ENCODE measurements at regions not wholly inside any gene's neighbourhood (a gene's known extent, or its start where the extent isn't known, plus 50 kb on each side); places are given as distances from the start of the nearest gene placed in this dataset.

- TF ChIP-seq POLR2A (IDR thresholded peaks at IDR 0.05; ENCODE audit: extremely low read depth, insufficient read length): no peak
- TF ChIP-seq MAX (IDR thresholded peaks at IDR 0.05; ENCODE audit: low read depth, low read length): no peak
- no peak for TF ChIP-seq MYC (IDR thresholded peaks at IDR 0.05; ENCODE audit: low read depth, low read length)
- no peak for TF ChIP-seq CTCF (IDR thresholded peaks at IDR 0.05; ENCODE audit: low read depth, low read length)
- DNase-seq (ENCODE audit: low read depth): no peak
Measured at GRCh38 chr3:193767353-193768069, 174.5 kb downstream of the OPA1 start.

GRCh38 chr3:193768070-193768394, 175.0 kb downstream of the OPA1 start:
- no peak for TF ChIP-seq MYC (IDR thresholded peaks at IDR 0.05; ENCODE audit: low read depth, low read length)
- no peak for TF ChIP-seq MAX (IDR thresholded peaks at IDR 0.05; ENCODE audit: low read depth, low read length)
- TF ChIP-seq POLR2A (IDR thresholded peaks at IDR 0.05; ENCODE audit: extremely low read depth, insufficient read length): no peak
- TF ChIP-seq CTCF (IDR thresholded peaks at IDR 0.05; ENCODE audit: low read depth, low read length): no peak
- H3K4me3 ChIP-seq (ENCODE audit: low read depth, low read length): no peak overlapping the region
- no peak for DNase-seq (ENCODE audit: low read depth)

More at GRCh38 chr3:193767353-193768069, 174.5 kb downstream of the OPA1 start:
- no peak overlapping the region for H3K4me3 ChIP-seq (ENCODE audit: low read depth, low read length)

GRCh38 chr3:193769437-193769836, 176.4 kb downstream of the OPA1 start:
- no peak for DNase-seq (ENCODE audit: low read depth)
- H3K4me3 ChIP-seq (ENCODE audit: low read depth, low read length): no peak overlapping the region
- TF ChIP-seq CTCF (IDR thresholded peaks at IDR 0.05; ENCODE audit: low read depth, low read length) (no peak), MYC (IDR thresholded peaks at IDR 0.05; ENCODE audit: low read depth, low read length) (no peak), POLR2A (IDR thresholded peaks at IDR 0.05; ENCODE audit: extremely low read depth, insufficient read length) (no peak), MAX (IDR thresholded peaks at IDR 0.05; ENCODE audit: low read depth, low read length) (no peak)

GRCh38 chr3:193771011-193771652, 178.1 kb downstream of the OPA1 start:
- no peak overlapping the region for H3K4me3 ChIP-seq (ENCODE audit: low read depth, low read length)
- no peak for TF ChIP-seq MYC (IDR thresholded peaks at IDR 0.05; ENCODE audit: low read depth, low read length)
- no peak for DNase-seq (ENCODE audit: low read depth)

- TF ChIP-seq MYC (IDR thresholded peaks at IDR 0.05; ENCODE audit: low read depth, low read length) (no peak), POLR2A (IDR thresholded peaks at IDR 0.05; ENCODE audit: extremely low read depth, insufficient read length) (no peak), CTCF (IDR thresholded peaks at IDR 0.05; ENCODE audit: low read depth, low read length) (no peak), MAX (IDR thresholded peaks at IDR 0.05; ENCODE audit: low read depth, low read length) (no peak)
- H3K4me3 ChIP-seq (ENCODE audit: low read depth, low read length): no peak overlapping the region
- DNase-seq (ENCODE audit: low read depth): no peak
Measured at GRCh38 chr3:193771653-193772421, 178.8 kb downstream of the OPA1 start.

GRCh38 chr3:193772422-193772763, 179.4 kb downstream of the OPA1 start:
- DNase-seq (ENCODE audit: low read depth): no peak
- no peak overlapping the region for H3K4me3 ChIP-seq (ENCODE audit: low read depth, low read length)
- TF ChIP-seq MAX (IDR thresholded peaks at IDR 0.05; ENCODE audit: low read depth, low read length): no peak
- no peak for TF ChIP-seq CTCF (IDR thresholded peaks at IDR 0.05; ENCODE audit: low read depth, low read length)
- no peak for TF ChIP-seq MYC (IDR thresholded peaks at IDR 0.05; ENCODE audit: low read depth, low read length)
- TF ChIP-seq POLR2A (IDR thresholded peaks at IDR 0.05; ENCODE audit: extremely low read depth, insufficient read length): no peak
